GM12872 (cell line): ENCODE measurements at regions not wholly inside any gene's neighbourhood (a gene's known extent, or its start where the extent isn't known, plus 50 kb on each side); places are given as distances from the start of the nearest gene placed in this dataset.

Experiments used
- CTCF ChIP-seq: IDR thresholded peaks from 3 replicates; pipeline ENCODE4 v1.5.1; 2011; ENCODE audit warnings: low read depth, mild to moderate bottlenecking, low read length, moderate library complexity; ENCODE audit not compliant: insufficient read depth

GRCh38 chr3:110732420-110732819 is 339.2 kb upstream of the NECTIN3 start:
- TF ChIP-seq CTCF = no peak

GRCh38 chr3:110733045-110733444 is 338.6 kb upstream of the NECTIN3 start:
- no peak for TF ChIP-seq CTCF

GRCh38 chr3:110734524-110734923 is 337.1 kb upstream of the NECTIN3 start:
- no peak for TF ChIP-seq CTCF

GRCh38 chr3:110736332-110736731 is 335.3 kb upstream of the NECTIN3 start:
- TF ChIP-seq CTCF = no peak

GRCh38 chr3:110738531-110738930 is 333.1 kb upstream of the NECTIN3 start:
- TF ChIP-seq CTCF = no peak

- no peak for TF ChIP-seq CTCF
Observed at GRCh38 chr3:110741891-110742290, 329.7 kb upstream of the NECTIN3 start.

GRCh38 chr3:110743202-110743601 is 328.4 kb upstream of the NECTIN3 start:
- no peak for TF ChIP-seq CTCF

- TF ChIP-seq CTCF = no peak
Observed at GRCh38 chr3:110743984-110744383, 327.6 kb upstream of the NECTIN3 start.
